Neuronal stem cell (in vitro differentiated cells): ENCODE measurements at regions not wholly inside any gene's neighbourhood (a gene's known extent, or its start where the extent isn't known, plus 50 kb on each side); places are given as distances from the start of the nearest gene placed in this dataset.

ENCODE experiments used
- DNase-seq: peaks from one replicate; pipeline ENCODE4 v3.0.0-alpha.2; 2013; ENCODE audit warnings: low spot score
- H2AFZ ChIP-seq: one replicate; pipeline ENCODE4 v1.6.1; 2013; ENCODE audit warnings: mild to moderate bottlenecking, low read length, inconsistent platforms
- H2AK5ac ChIP-seq: 2 replicates; pipeline ENCODE4 v1.6.1; 2013; ENCODE audit warnings: low read depth, mild to moderate bottlenecking, inconsistent platforms, low read length, moderate library complexity, mixed read lengths
- H2BK120ac ChIP-seq: 2 replicates; pipeline ENCODE4 v1.6.1; 2013; ENCODE audit warnings: low read depth, mild to moderate bottlenecking, inconsistent platforms, low read length, moderate library complexity, mixed read lengths
- H2BK12ac ChIP-seq: one replicate; pipeline ENCODE4 v1.6.1; 2013; ENCODE audit warnings: low read length, inconsistent platforms
- H2BK15ac ChIP-seq: 2 replicates; pipeline ENCODE4 v1.6.1; 2013; ENCODE audit warnings: mild to moderate bottlenecking, low read length, inconsistent platforms, mixed read lengths
- H2BK5ac ChIP-seq: one replicate; pipeline ENCODE4 v1.6.1; 2013; ENCODE audit warnings: inconsistent platforms, mild to moderate bottlenecking, low read length, moderate library complexity
- H3K14ac ChIP-seq: one replicate; pipeline ENCODE4 v1.6.1; 2013; ENCODE audit warnings: low read length, inconsistent platforms
- H3K18ac ChIP-seq: 2 replicates; pipeline ENCODE4 v1.6.1; 2013; ENCODE audit warnings: low read length, inconsistent platforms
- H3K23ac ChIP-seq: 2 replicates; pipeline ENCODE4 v1.6.1; 2013; ENCODE audit warnings: low read depth, mild to moderate bottlenecking, mixed read lengths, low read length, inconsistent platforms; ENCODE audit not compliant: poor library complexity
- H3K27ac ChIP-seq: replicated peaks from 3 replicates; pipeline ENCODE4 v1.5.1; 2013; ENCODE audit warnings: low read length, inconsistent platforms
- H3K27me3 ChIP-seq, 3 experiments: 2 replicates each; pipeline ENCODE4 v1.6.1; 2013; ENCODE audit warnings: low read length in 3 of 3, mild to moderate bottlenecking in 2 of 3, inconsistent platforms in 1 of 3, low read depth in 1 of 3, mixed read lengths in 1 of 3, moderate library complexity in 1 of 3; ENCODE audit not compliant: control insufficient read depth in 3 of 3, insufficient read depth in 3 of 3
- H3K36me3 ChIP-seq, 2 donors: replicated peaks in 1 of 2; 2 replicates each; pipeline ENCODE4 v1.6.1; 2013; ENCODE audit warnings: low read length in 2 of 2; ENCODE audit not compliant: control insufficient read depth in 2 of 2, insufficient read depth in 2 of 2
- H3K4ac ChIP-seq: 2 replicates; pipeline ENCODE4 v1.6.1; 2013; ENCODE audit warnings: inconsistent platforms, mild to moderate bottlenecking, low read length, moderate library complexity
- H3K4me1 ChIP-seq, 2 donors: 1 replicate in 1 of 2; 2 replicates in 1 of 2; pipeline ENCODE4 v1.6.1; 2013; ENCODE audit warnings: low read length in 2 of 2, low read depth in 1 of 2; ENCODE audit not compliant: control insufficient read depth in 2 of 2, insufficient read depth in 1 of 2
- H3K4me2 ChIP-seq: one replicate; pipeline ENCODE4 v1.6.1; 2013; ENCODE audit warnings: mild to moderate bottlenecking, low read length, inconsistent platforms; ENCODE audit not compliant: insufficient read depth, poor library complexity, severe bottlenecking
- H3K4me3 ChIP-seq, 2 donors: 2 replicates each; pipeline ENCODE4 v1.5.1; 2013; ENCODE audit warnings: low read length in 2 of 2, mild to moderate bottlenecking in 2 of 2, inconsistent platforms in 1 of 2, moderate library complexity in 1 of 2
- H3K79me1 ChIP-seq: one replicate; pipeline ENCODE4 v1.6.1; 2013; ENCODE audit warnings: low read depth, mild to moderate bottlenecking, inconsistent platforms, low read length, moderate library complexity
- H3K9ac ChIP-seq: one replicate; pipeline ENCODE4 v1.6.1; 2013; ENCODE audit warnings: mild to moderate bottlenecking, low read depth, low read length, inconsistent platforms; ENCODE audit not compliant: poor library complexity
- H3K9me3 ChIP-seq, 2 donors: replicated peaks in 1 of 2; 2 replicates each; pipeline versions ENCODE3 to v1.6.1; 2013; ENCODE audit warnings: low read length in 2 of 2, mild to moderate bottlenecking in 2 of 2, inconsistent platforms in 1 of 2, low read depth in 1 of 2, mixed read lengths in 1 of 2, moderate library complexity in 1 of 2; ENCODE audit not compliant: control insufficient read depth in 2 of 2, insufficient read depth in 1 of 2
- H4K8ac ChIP-seq: one replicate; pipeline ENCODE4 v1.6.1; 2013; ENCODE audit warnings: low read depth, mild to moderate bottlenecking, inconsistent platforms, low read length, moderate library complexity
- H4K91ac ChIP-seq: one replicate; pipeline ENCODE4 v1.6.1; 2013; ENCODE audit warnings: low read length, low read depth, mild to moderate bottlenecking, inconsistent platforms; ENCODE audit not compliant: poor library complexity
- WGBS, 2 donors: extraction: QIAGEN DNeasy Blood & Tissue Kit; methylation state at CpG; one replicate each; pipeline ENCODE4 v1.1.7; 2013; ENCODE audit warnings: missing lambda C conversion rate in 2 of 2, mixed read lengths in 1 of 2; ENCODE audit not compliant: insufficient read length in 2 of 2, insufficient replicate concordance in 1 of 2; ENCODE audit errors: extremely low coverage in 2 of 2; 5-methylcytosine and 5-hydroxymethylcytosine counted together

DNA sequence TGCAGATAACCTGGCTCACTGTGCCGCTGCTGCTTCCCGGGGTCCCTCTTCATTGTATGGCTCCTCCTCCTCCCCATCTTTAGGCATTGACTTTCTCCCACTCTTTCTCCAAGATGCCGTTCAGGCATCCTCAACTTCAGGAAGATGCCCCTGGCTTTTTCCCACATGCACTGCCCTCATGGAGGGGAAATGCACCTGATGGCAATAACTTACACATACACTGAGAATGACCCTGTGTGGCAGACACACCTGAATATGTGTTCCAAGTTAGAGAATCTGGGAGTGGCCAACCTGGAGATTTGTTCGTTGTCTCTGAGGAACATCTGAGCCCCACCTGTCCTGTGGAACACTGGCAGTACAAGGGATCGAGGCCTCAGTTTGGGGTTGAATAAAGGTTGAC is 273.9 kb upstream of the CHD6 start:
- DNase-seq = no peak
- Histone ChIP-seq H2BK12ac (no peak overlapping the region), H3K14ac (no peak overlapping the region), H3K4me1 (peaks cover 0 to 5% of the 10 kb centered on the region in 2 donors), H2BK120ac (no peak overlapping the region), H3K4ac (no peak overlapping the region), H2AK5ac (no peak overlapping the region), H2BK15ac (no peak overlapping the region), H3K4me3 (no peak overlapping the region), H3K4me2 (no peak overlapping the region), H3K18ac (no peak overlapping the region), H3K79me1 (no peaks in the 10 kb centered on the region), H3K27me3 (no peaks in the 10 kb centered on the region), H3K23ac (no peak overlapping the region), H2AFZ (no peak overlapping the region), H3K9ac (no peak overlapping the region), H3K9me3 (peaks cover 0 to 3% of the 10 kb centered on the region in 2 donors), H3K27ac (no peak overlapping the region), H4K8ac (no peak overlapping the region), H2BK5ac (no peak overlapping the region), H3K36me3 (no peaks in the 10 kb centered on the region), H4K91ac (no peak overlapping the region)
- no CpG with 5 or more reads among the region's 5 CpGs for WGBS, 2 donors

DNA sequence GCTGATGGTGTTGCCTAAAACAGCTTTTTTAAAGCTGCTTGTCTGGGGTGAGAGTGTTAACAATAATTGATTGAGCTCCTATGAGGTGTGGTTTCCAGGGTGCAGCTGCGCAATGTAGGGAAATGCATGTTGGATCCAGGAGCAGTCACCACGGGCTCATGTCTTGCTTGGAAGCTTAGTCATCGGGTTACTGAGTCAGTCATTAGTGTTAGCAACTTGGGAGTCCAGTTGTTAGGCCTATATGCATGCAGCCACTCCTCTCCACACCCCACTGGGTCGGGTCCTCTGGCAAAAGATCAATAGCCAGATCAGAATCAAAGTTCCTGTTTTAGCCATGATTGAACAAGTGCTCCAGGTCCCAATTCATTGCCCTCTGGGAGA is 271.7 kb upstream of the CHD6 start:
- Histone ChIP-seq H3K79me1 (no peaks in the 10 kb centered on the region), H2BK120ac (no peak overlapping the region), H3K14ac (no peak overlapping the region), H3K4ac (no peak overlapping the region), H3K36me3 (no peaks in the 10 kb centered on the region), H4K8ac (no peak overlapping the region), H2BK5ac (no peak overlapping the region), H2AK5ac (no peak overlapping the region), H3K23ac (no peak overlapping the region), H2BK12ac (no peak overlapping the region), H3K4me1 (peaks cover 0 to 5% of the 10 kb centered on the region in 2 donors), H3K9ac (no peak overlapping the region), H3K27ac (no peak overlapping the region), H3K4me2 (no peak overlapping the region), H2AFZ (no peak overlapping the region), H3K18ac (no peak overlapping the region), H3K27me3 (no peaks in the 10 kb centered on the region), H2BK15ac (no peak overlapping the region), H3K9me3 (peaks cover 0 to 3% of the 10 kb centered on the region in 2 donors), H3K4me3 (no peak overlapping the region), H4K91ac (no peak overlapping the region)
- WGBS, 2 donors = no CpG with 5 or more reads among the region's 4 CpGs
- DNase-seq = no peak

DNA sequence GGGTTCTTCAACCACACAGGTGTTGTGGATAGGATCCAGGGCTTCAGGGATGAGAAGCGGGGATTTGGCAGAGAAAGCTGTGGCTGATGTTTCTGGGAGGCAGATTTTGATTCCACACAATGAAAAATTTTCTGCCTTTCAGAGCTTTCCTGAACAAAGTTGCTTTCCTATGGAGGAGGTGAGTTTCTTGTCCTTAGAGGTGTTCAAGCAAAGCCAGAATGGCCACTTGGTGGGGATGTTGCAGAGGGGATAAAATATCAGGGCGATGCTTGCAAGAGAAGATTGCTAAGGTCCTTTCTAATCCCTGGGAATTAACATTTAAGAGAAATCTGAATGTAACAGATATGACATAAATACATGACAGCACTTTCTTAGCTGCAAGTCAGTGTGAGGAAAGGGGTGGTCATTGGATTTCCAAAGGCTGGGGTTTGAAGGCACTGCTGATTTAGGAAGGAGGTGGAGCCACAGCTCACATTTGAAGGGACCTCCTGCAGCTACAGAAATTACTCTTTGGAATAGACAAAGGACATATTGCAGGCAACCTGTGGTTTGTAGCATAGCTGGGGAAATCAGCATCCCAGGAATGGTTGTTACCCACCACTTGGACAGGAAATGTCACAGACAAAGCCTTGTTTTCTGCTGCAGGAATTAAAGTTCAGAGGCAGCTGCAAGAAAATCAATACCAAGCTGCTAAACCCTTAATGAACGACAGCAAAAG is 271.1 kb upstream of the CHD6 start:
- no peak overlapping the region for H3K4me3 ChIP-seq
- H3K79me1 ChIP-seq = no peaks in the 10 kb centered on the region
- no peak overlapping the region for H2BK5ac ChIP-seq
- no peak overlapping the region for H4K91ac ChIP-seq
- no peak overlapping the region for H4K8ac ChIP-seq
- no peak for DNase-seq
- H3K14ac ChIP-seq = no peak overlapping the region
- WGBS, 2 donors = no CpG with 5 or more reads among the region's 3 CpGs
- no peak overlapping the region for H3K27ac ChIP-seq
- no peaks in the 10 kb centered on the region for H3K36me3 ChIP-seq
- no peaks in the 10 kb centered on the region for H3K27me3 ChIP-seq
- H2BK120ac ChIP-seq = no peak overlapping the region
- no peak overlapping the region for H3K18ac ChIP-seq
- peaks cover 0 to 5% of the 10 kb centered on the region in 2 donors for H3K4me1 ChIP-seq
- H2BK12ac ChIP-seq = no peak overlapping the region
- no peak overlapping the region for H2AFZ ChIP-seq
- no peak overlapping the region for H3K4ac ChIP-seq
- H2BK15ac ChIP-seq = no peak overlapping the region
- no peak overlapping the region for H3K23ac ChIP-seq
- no peak overlapping the region for H3K9ac ChIP-seq
- no peak overlapping the region for H3K4me2 ChIP-seq
- no peak overlapping the region for H2AK5ac ChIP-seq
- H3K9me3 ChIP-seq = peaks cover 0 to 2% of the 10 kb centered on the region in 2 donors

DNA sequence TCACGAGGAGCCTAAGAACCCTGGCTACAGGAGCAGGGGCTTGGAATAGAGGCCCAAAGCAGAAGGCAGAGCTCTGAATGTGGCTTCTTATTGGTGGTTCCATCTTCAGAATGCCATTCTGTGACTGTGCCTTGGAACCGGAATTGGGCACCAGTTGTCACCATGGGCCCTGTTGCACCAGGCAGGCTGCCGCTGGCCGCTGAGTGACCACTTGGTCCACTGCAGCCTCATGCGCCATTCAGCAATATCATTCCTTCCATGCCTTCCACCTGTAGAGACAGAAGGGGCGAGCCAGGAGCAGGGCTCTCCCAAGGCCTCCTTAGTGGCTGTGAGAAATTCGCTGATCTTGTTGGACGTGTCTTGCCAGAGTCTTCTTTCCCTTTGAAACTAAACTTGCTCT is 270.3 kb upstream of the CHD6 start:
- Histone ChIP-seq H3K9me3 (no peaks in the 10 kb centered on the region), H4K91ac (no peak overlapping the region), H2AFZ (no peak overlapping the region), H3K23ac (no peak overlapping the region), H3K4me3 (no peak overlapping the region), H3K4ac (no peak overlapping the region), H3K4me1 (peaks cover 0 to 5% of the 10 kb centered on the region in 2 donors), H2BK120ac (no peak overlapping the region), H3K4me2 (no peak overlapping the region), H4K8ac (no peak overlapping the region), H3K27ac (no peak overlapping the region), H2BK5ac (no peak overlapping the region), H3K79me1 (no peaks in the 10 kb centered on the region), H2BK12ac (no peak overlapping the region), H3K9ac (no peak overlapping the region), H2AK5ac (no peak overlapping the region), H3K18ac (no peak overlapping the region), H3K27me3 (no peaks in the 10 kb centered on the region), H3K14ac (no peak overlapping the region), H3K36me3 (no peaks in the 10 kb centered on the region), H2BK15ac (no peak overlapping the region)
- DNase-seq = no peak
- WGBS, 2 donors = no CpG with 5 or more reads among the region's 8 CpGs
